Fibroblast of villous mesenchyme (primary cell): ENCODE measurements at regions not wholly inside any gene's neighbourhood (a gene's known extent, or its start where the extent isn't known, plus 50 kb on each side); places are given as distances from the start of the nearest gene placed in this dataset.

ENCODE experiments used
- DNase-seq: peaks from one replicate; pipeline ENCODE4 v3.0.0-alpha.2; 2010; ENCODE audit warnings: low read depth
- H3K4me3 ChIP-seq: 2 replicates; pipeline ENCODE4 v1.5.1; 2011; ENCODE audit warnings: low read depth, mild to moderate bottlenecking, low read length
- CTCF ChIP-seq: IDR thresholded peaks from 2 replicates; pipeline ENCODE4 v1.5.1; 2012; ENCODE audit warnings: low read depth, mild to moderate bottlenecking, low read length; ENCODE audit not compliant: insufficient read depth

GRCh38 chr1:239998312-239998649 is 93.4 kb upstream of the FMN2 start:
- peak overlapping the region; percentile 29 for H3K4me3 ChIP-seq
- DNase-seq = no peak

GRCh38 chr1:239999170-239999569 is 92.5 kb upstream of the FMN2 start:
- TF ChIP-seq CTCF = no peak
- no peak overlapping the region for H3K4me3 ChIP-seq
- DNase-seq = no peak

More at GRCh38 chr1:239998312-239998649, 93.4 kb upstream of the FMN2 start:
- no peak for TF ChIP-seq CTCF

GRCh38 chr1:240000634-240001033 is 91.0 kb upstream of the FMN2 start:
- peak; percentile 64 for DNase-seq
- TF ChIP-seq CTCF = no peak
- H3K4me3 ChIP-seq = no peak overlapping the region

- no peak for TF ChIP-seq CTCF
- no peak overlapping the region for H3K4me3 ChIP-seq
- peak; percentile 13 for DNase-seq
These were observed 90.4 kb upstream of the FMN2 start for GRCh38 chr1:240001177-240001740.

- H3K4me3 ChIP-seq = no peak overlapping the region
- TF ChIP-seq CTCF = peak; percentile 79
- no peak for DNase-seq
These were observed 87.5 kb upstream of the FMN2 start for GRCh38 chr1:240004086-240004749.

GRCh38 chr1:240005997-240006650 is 85.6 kb upstream of the FMN2 start:
- no peak overlapping the region for H3K4me3 ChIP-seq
- TF ChIP-seq CTCF = no peak
- no peak for DNase-seq

GRCh38 chr1:240008298-240008697 is 83.4 kb upstream of the FMN2 start:
- TF ChIP-seq CTCF = no peak
- H3K4me3 ChIP-seq = no peak overlapping the region
- no peak for DNase-seq
